Heart left ventricle (tissue), 16 donors: ENCODE measurements at regions not wholly inside any gene's neighbourhood (a gene's known extent, or its start where the extent isn't known, plus 50 kb on each side); places are given as distances from the start of the nearest gene placed in this dataset.

Experiments used
- ATAC-seq, 4 donors: fragments of 200-7000 bp; cut with Tn5 transposase; one replicate each; pipeline ENCODE4 v1.9.1; 2020 to 2022; ENCODE audit warnings: moderate library complexity in 4 of 4, mild to moderate bottlenecking in 3 of 4, moderate number of reproducible peaks in 1 of 4
- DNase-seq, 5 donors: peaks; one replicate each; pipeline ENCODE4 v3.0.0-alpha.2; 2020
- H3K27ac ChIP-seq, 12 donors: fragments of 200-600 bp; sonication (generic) in 4 of 12; one replicate each; pipeline versions ENCODE4 v1.5.0 to v1.8.0; 2016 to 2022; ENCODE audit warnings: mild to moderate bottlenecking in 2 of 12
- H3K27me3 ChIP-seq, 9 donors: fragments of 200-600 bp; sonication (generic) in 2 of 9; one replicate each; pipeline versions ENCODE4 v1.5.1 to v1.8.0; 2016 to 2022; ENCODE audit warnings: mild to moderate bottlenecking in 3 of 9
- H3K36me3 ChIP-seq, 9 donors: fragments of 200-600 bp; sonication (generic) in 2 of 9; one replicate each; pipeline versions ENCODE4 v1.5.0 to v1.8.0; 2018 to 2022; ENCODE audit warnings: mild to moderate bottlenecking in 2 of 9
- H3K4me1 ChIP-seq, 12 donors: fragments of 200-600 bp; sonication (generic) in 4 of 12; one replicate each; pipeline versions ENCODE4 v1.5.0 to v1.8.0; 2016 to 2022; ENCODE audit warnings: mild to moderate bottlenecking in 3 of 12
- H3K4me3 ChIP-seq, 12 donors: fragments of 200-600 bp; sonication (generic) in 4 of 12; one replicate each; pipeline versions ENCODE4 v1.5.0 to v1.8.0; 2017 to 2022; ENCODE audit warnings: mild to moderate bottlenecking in 9 of 12, moderate library complexity in 4 of 12
- H3K9me3 ChIP-seq, 12 donors: fragments of 200-600 bp; sonication (generic) in 4 of 12; one replicate each; pipeline versions ENCODE4 v1.5.0 to v1.8.0; 2016 to 2022; ENCODE audit warnings: mild to moderate bottlenecking in 1 of 12
- CTCF ChIP-seq, 12 donors: fragments of 200-600 bp; sonication (generic) in 4 of 12; IDR thresholded peaks; one replicate each; pipeline versions ENCODE4 v1.5.0 to v1.8.0; 2018 to 2022; ENCODE audit warnings: antibody characterized with exemption in 12 of 12, mild to moderate bottlenecking in 5 of 12
- POLR2A ChIP-seq, 2 donors: fragments of 450-650 bp; IDR thresholded peaks; one replicate each; pipeline ENCODE4 v1.6.1; 2017; ENCODE audit warnings: antibody characterized with exemption in 2 of 2, mild to moderate bottlenecking in 2 of 2, moderate library complexity in 2 of 2
- WGBS, 4 donors: extraction: QIAGEN DNeasy Blood & Tissue Kit in 2 of 4; methylation state at CpG; one replicate each; pipeline versions ENCODE4 v1.1.5 to v1.1.7; 2013 to 2018; 5-methylcytosine and 5-hydroxymethylcytosine counted together
- intact Hi-C, 10 donors: fragments of 100-400 bp; cut with DNase I; formaldehyde crosslinking; loops; one replicate each; pipeline versions ENCODE4 v1.11.1 to v1.14.2; 2022
- donor health status: ischemic (EF 13 %, LVEDD 7.1; RV severe dilation, severe dysfunction).
- donor health status: healthy with polysubstance abuse.
- donor health status: DM: no; HTN: yes; CAD: no.
- donor health status: DM: no; HTN: no; CAD: no.
- donor health status: ischemic (EF 25% LVEDD 6.9; RV normal size, moderate dysfunction).
- donor health status: ischemic (EF 25% LVEDD 5.7; RV mildly dilated, moderate dysfunction).
- donor health status: healthy.
- donor health status: DM: yes; HTN: yes; CAD: no.
- donor health status: ischemic (EF 35%, LVEDD 5.7; RV mildly dilated, moderate dysfunction).
- donor health status: nonischemic (EF 11% LVEDD 7.7; RV severe dilation, severe dysfunction).
- donor health status: DM: yes; HTN: yes; CAD: no.
- donor health status: PGD.
- donor health status: ischemic (EF 29% LVEDD 5.4; RV normal size, mild dysfunction).
- donor health status: nonischemic (EF 23%, LVEDD 6.1; RV moderate dilation, normal function).

DNA sequence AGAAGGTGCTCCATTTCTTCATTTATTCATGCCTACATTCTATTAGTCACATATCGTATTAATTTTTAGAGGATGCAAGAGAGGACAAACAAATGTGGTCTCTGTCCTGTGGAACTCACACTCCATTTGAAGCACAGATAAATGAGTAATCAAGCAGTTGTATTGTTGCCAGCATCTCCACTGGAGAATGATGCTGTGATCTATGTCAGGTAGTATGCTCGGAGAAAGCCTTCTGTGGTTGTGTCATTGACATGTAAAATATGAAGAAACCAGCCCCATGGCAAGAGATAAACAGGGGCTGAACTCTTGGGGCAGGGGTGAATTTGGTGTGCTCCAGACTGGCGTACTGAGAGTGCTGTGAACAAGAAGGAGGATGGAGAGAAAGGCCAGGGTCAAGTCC is 101.2 kb downstream of the FASLG start:
- 78 to 85% (median 84%) methylated on average over 3 of the region's 3 CpGs for WGBS, 4 donors
- DNase-seq (no peak), ATAC-seq (no peak)
- intact Hi-C loops: no loop called here
- Histone ChIP-seq H3K27ac (no peak overlapping the region), H3K4me3 (no peak overlapping the region), H3K27me3 (peaks cover 0 to 7% (median 0%) of the 10 kb centered on the region in 9 donors), H3K9me3 (no peaks in the 10 kb centered on the region), H3K4me1 (peaks cover 0 to 4% (median 0%) of the 10 kb centered on the region in 12 donors), H3K36me3 (no peaks in the 10 kb centered on the region)
- no peak for TF ChIP-seq CTCF (IDR thresholded peaks at IDR 0.05)
- TF ChIP-seq POLR2A (IDR thresholded peaks at IDR 0.05): no peak

GRCh38 chr1:172761581-172762486 is 102.9 kb downstream of the FASLG start:
- no peaks in the 10 kb centered on the region for H3K36me3 ChIP-seq
- no peak for TF ChIP-seq POLR2A (IDR thresholded peaks at IDR 0.05)
- no peak for TF ChIP-seq CTCF (IDR thresholded peaks at IDR 0.05)
- H3K4me3 ChIP-seq: no peak overlapping the region
- H3K27ac ChIP-seq: no peak overlapping the region
- intact Hi-C loops: no loop called here
- ATAC-seq: no peak
- 73 to 85% (median 76%) methylated on average over 3 of the region's 3 CpGs for WGBS, 4 donors
- H3K9me3 ChIP-seq: no peaks in the 10 kb centered on the region
- H3K4me1 ChIP-seq: no peaks in the 10 kb centered on the region
- peaks cover 0 to 2% (median 0%) of the 10 kb centered on the region in 9 donors for H3K27me3 ChIP-seq
- DNase-seq: no peak

DNA sequence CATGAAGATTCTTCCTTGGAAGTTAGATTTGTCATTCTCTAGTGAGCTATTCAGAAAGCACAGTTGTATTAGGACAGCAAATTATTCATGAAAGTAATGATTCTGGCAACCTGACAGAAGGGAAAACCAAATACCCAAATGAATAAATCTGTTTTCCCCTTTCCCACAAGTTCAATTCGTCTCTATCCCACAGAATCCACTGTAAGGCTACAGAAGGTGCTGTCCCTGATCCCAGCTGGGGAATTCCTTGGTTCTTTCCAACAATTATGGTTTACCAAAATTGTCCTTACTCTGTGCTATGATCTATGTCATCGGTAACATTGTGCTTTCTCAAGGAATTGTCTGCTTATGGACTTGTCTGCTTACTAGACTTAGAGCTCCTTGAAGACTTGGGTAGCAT is 104.2 kb downstream of the FASLG start:
- 67 to 76% (median 71%) methylated on average over 2 of the region's 2 CpGs for WGBS, 4 donors
- Histone ChIP-seq H3K4me3 (no peak overlapping the region), H3K27ac (no peak overlapping the region), H3K9me3 (no peaks in the 10 kb centered on the region), H3K4me1 (no peaks in the 10 kb centered on the region), H3K27me3 (no peaks in the 10 kb centered on the region), H3K36me3 (no peaks in the 10 kb centered on the region)
- DNase-seq: no peak
- no peak for ATAC-seq
- intact Hi-C loops: no loop called here
- TF ChIP-seq POLR2A (IDR thresholded peaks at IDR 0.05) (no peak), CTCF (IDR thresholded peaks at IDR 0.05) (no peak)

GRCh38 chr1:172764378-172764777 is 105.5 kb downstream of the FASLG start:
- intact Hi-C loops: no loop called here
- Histone ChIP-seq H3K9me3 (no peaks in the 10 kb centered on the region), H3K4me3 (no peak overlapping the region), H3K36me3 (no peaks in the 10 kb centered on the region), H3K27me3 (no peaks in the 10 kb centered on the region), H3K4me1 (no peaks in the 10 kb centered on the region), H3K27ac (no peak overlapping the region)
- 45 to 52% (median 47%) methylated on average over 3 of the region's 3 CpGs for WGBS, 4 donors
- ATAC-seq: no peak
- TF ChIP-seq POLR2A (IDR thresholded peaks at IDR 0.05) (no peak), CTCF (IDR thresholded peaks at IDR 0.05) (no peak)
- DNase-seq: no peak
